ENCODE measurements at regions not wholly inside any gene's neighbourhood (a gene's known extent, or its start where the extent isn't known, plus 50 kb on each side); places are given as distances from the start of the nearest gene placed in this dataset.
"Not testable (repeated sequence)": the region's sequence is repeated elsewhere in the genome, so short reads cannot be mapped to it uniquely, and the experiment has no call there.

- not testable (repeated sequence) for DNase-seq
Observed at GRCh38 chr6:105518993-105519392, 116.1 kb upstream of the PREP start.

- DNase-seq: no peak
Observed at GRCh38 chr6:105515054-105515453, 112.2 kb upstream of the PREP start.

- DNase-seq: no peak
Observed at GRCh38 chr6:105514306-105514705, 111.4 kb upstream of the PREP start.

- DNase-seq: peak in 2 of 4 experiments; percentile 10 to 23
Observed at GRCh38 chr6:105511639-105512038, 108.8 kb upstream of the PREP start.

DNA sequence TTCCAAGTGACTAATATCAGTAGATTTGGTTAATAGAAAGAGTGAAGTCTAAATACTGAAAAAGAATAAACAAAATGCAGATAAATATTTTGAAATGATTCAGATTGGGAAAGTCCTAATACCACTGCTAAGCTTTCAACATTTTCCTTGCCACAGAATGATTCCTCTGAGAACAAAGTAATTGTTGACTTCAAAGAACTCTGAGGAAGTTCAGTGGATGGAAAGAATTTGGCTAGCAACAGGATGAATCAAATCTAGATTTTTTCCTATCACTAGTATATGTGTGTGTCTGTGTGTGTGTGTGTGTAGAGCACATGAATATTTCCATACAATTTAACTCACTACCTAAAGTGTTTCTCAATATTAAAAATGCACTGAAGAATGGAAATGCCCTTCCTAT lies 107.9 kb upstream of the PREP start:
- no peak for DNase-seq

DNA sequence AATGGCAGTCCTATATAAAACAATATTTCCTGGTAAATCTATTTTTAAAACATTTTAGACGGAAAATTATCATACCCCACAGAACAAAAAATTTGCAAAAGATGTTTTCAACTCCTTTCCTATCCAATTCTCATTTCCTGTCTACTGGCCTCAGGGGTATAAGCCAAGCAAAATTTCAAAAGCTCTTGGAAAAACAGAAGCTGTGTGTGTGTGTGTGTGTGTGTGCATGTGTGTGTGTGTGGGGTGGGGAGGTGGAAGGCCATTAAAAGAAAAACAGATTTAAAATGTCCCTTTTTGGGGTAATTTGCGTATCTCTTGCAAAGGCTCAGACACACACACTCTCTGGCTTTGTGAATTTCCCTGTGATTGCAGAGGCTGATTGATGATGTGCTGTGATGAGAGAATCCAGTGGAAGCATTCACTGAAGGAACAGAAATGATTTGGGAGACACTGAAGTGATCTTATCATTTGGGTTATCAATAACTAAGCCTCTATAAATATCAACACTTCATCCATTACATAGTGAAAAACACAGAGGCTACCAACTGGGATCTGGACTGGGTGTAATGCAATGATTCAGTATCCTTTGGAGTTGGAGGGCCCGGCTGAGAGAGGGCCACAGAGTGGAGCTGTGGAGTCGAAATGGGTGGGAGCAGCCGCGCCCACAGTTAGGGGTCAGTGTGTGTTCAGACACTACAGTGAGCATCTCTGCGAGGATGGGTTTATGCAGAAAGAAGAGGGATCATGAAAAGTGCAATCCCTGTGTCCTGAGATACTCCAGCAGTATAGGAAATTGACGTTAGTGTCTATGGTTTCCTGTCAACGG lies 106.8 kb upstream of the PREP start:
- no peak for DNase-seq

DNA sequence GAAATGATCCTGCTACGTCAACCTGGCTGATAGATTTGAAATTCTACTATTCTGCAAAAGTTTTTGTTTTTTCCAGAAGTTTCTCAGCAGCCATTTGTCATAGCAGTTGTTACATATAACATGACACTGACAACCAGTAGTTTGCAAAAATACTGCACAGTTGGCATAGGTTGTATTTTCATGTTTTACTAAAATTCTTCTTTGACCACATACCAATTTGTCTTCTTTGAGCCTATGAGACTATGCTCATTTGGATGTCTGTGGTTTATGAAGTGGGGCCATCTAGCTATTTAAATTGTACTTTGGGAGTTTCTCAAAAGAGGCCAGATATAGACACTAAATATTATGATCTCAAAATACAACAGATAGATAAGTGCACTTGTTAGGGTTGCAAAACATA lies 104.9 kb upstream of the PREP start:
- DNase-seq: no peak

DNA sequence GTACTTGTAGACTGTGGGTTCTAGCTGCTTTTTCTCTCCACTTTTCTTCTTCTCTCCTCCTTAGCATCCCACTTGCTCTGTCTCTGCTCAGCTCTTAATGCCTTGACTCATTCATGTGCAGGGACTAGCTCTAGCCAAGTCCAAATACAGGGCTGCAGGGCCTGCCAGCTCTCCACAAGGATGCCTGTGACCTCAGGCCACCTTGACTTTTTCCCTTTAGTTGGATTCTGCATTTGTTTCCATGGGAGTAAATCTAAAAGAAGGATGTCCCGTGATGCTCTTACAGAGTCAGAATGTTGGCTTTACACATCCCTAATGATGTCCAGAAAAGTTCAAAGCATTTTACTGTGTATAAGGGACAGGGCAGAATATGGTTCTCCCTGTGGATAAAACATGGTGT lies 101.8 kb upstream of the PREP start:
- no peak for DNase-seq

DNA sequence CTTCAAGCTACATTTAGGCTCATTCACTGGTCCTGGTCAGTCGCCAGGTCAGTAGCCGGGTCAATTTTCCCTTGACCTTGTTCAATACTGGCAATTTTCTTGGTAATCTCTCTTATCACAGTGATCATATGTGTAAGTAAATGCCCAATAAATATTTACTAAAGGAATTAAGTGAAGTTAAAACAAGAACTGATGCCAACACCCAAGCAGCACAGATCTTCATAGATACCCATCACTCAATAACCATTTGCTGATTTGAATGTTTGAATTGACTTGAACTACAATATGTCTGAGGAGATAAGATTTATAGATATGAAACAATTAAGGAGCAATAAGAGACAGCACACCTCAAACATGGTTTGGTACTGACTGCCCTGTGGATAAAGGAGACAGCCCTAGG lies 100.8 kb upstream of the PREP start:
- no peak for DNase-seq

GRCh38 chr6:105501826-105502344 lies 99.0 kb upstream of the PREP start:
- no peak for DNase-seq

DNA sequence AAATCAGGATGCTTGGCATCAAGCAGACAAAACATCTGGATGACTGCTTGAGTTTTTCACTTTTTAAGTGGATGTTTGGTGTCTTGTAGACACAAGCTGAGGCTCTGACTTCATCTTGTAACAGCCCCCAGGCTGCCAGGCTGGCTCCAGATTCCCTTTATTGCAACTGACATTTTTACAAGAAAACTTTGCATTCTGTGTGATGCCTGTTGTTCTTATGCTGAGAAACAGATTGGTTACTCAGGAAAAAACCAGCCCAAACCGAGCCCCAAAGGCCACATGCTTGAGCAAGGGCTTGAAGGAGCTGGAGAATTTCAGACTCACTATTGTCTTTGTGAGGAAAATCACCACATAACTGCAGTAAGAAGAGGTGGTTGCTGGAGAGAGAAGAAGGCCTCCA lies 98.4 kb upstream of the PREP start:
- DNase-seq: no peak

DNA sequence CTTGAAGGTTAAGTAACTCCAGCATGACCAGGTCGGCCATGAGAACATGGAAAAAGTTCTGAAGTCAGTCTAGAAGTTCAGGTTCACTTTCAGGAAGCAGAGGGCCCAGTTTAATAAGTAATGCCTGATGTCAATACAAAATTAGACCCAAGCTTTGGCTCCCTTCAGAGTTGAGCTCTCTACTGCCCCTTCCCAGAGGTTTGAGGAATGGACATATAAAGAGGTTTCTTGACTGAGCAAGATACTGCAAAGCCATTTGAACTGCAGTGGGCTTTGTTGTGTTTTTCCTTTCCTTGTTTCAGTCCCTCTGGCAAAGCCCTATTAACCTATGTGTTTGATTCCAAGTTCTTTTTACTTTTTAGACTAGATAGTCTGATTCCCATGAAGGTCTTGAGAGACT lies 97.8 kb upstream of the PREP start:
- no peak for DNase-seq

DNA sequence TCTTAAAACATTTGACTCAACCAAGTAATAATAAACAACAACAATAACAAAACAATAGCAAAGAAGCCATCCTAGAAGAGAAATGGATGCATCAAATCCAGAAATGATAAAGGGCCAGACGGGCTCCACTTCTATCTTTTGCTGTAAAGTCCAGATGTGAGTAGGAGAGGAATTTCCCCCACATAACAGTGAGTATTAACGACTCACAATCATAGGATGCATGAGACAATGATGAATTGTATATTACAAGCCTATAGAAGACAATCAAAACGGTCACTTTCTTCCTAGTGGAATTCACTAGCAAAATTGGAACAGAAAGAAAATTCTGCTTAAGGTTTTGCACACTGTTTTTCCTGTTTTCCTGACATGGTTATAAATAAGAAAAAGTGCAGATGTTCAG lies 97.0 kb upstream of the PREP start:
- peak in 2 of 4 experiments; percentile 25 to 40 for DNase-seq

DNA sequence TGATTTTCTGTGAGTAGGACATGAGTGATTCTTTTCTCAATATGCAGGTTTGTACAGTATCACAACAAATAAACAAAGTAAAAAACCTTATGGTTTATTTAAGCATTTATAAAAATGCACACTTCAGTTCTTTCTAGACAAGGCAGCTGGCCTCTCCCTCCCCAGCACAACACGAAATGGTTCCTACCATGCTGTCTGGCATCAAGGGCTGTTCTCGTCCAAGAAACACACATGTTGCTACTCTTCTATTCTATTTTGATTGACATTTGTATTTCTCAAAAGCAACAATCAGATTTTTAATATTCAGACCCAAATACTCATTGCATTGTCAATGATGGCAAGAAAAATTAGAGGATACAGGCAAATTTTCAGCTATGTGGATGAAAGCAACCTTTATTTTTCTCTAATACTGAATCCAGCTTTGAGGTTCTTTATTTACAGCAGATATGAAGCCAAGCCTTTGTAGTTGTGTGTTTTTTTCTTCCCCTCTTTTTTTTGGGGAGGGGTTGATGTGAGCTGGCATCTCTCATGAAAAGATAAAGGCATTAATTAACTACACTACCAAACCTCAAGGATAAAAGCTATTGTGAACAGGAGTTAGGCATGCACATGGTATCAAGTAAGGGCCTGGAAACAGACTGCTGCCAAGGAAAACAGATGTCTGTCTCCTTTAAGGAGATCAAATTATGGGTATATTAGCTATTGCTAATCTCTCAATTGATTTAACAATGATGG lies 96.4 kb upstream of the PREP start:
- no peak for DNase-seq

GRCh38 chr6:105497549-105497948 lies 94.7 kb upstream of the PREP start:
- DNase-seq: no peak

- DNase-seq: no peak
Observed at GRCh38 chr6:105495515-105495914, 92.6 kb upstream of the PREP start.

DNA sequence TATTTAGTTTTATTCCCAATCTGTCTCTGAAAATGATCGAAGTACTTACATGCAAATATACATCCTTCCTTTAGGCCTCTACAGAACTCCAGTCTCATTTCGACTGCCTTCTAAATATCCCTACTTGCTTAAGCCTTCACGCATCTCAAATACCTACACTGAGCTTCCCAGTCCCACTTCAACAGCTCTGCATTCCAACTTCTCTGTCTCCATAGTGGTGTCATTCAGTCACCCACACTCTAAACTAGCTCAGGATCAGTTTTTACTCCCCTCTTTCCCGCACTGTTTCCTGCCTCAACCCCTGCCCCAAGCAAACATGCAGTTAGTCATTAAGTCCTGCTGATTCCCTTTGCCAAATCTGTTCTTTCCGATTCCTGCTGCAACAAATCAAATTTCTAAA lies 91.8 kb upstream of the PREP start:
- DNase-seq: no peak

GRCh38 chr6:105493736-105494135 lies 90.9 kb upstream of the PREP start:
- no peak for DNase-seq

- DNase-seq: no peak
Observed at GRCh38 chr6:105492706-105493673, 90.1 kb upstream of the PREP start.

GRCh38 chr6:105489216-105489530 lies 86.3 kb upstream of the PREP start:
- DNase-seq: peak in 2 of 4 experiments; percentile 28 to 41

GRCh38 chr6:105488516-105489215 lies 85.8 kb upstream of the PREP start:
- DNase-seq: peak; percentile 34 to 58 (median 52)

Measured in suppressor macrophage (primary cell).